Osteoblast (primary cell): ENCODE measurements at regions not wholly inside any gene's neighbourhood (a gene's known extent, or its start where the extent isn't known, plus 50 kb on each side); places are given as distances from the start of the nearest gene placed in this dataset.

Experiments
- DNase-seq: peaks from one replicate; pipeline ENCODE4 v3.0.0; 2011; ENCODE audit warnings: low spot score, mixed read lengths; ENCODE audit not compliant: insufficient read length; ENCODE audit errors: missing footprints
- H2AFZ ChIP-seq: 2 replicates; pipeline ENCODE4 v1.6.0; 2011; ENCODE audit warnings: mild to moderate bottlenecking, low read length
- H3K27ac ChIP-seq: 2 replicates; pipeline ENCODE4 v1.5.1; 2011; ENCODE audit warnings: mild to moderate bottlenecking, low read depth, low read length, moderate library complexity
- H3K27me3 ChIP-seq: 2 replicates; pipeline ENCODE4 v1.6.0; 2012; ENCODE audit warnings: mild to moderate bottlenecking, control low read depth, inconsistent platforms, low read length, moderate library complexity; ENCODE audit not compliant: insufficient read depth
- H3K36me3 ChIP-seq: 2 replicates; pipeline ENCODE4 v1.5.1; 2011; ENCODE audit warnings: mild to moderate bottlenecking, low read length, control low read depth, moderate library complexity; ENCODE audit not compliant: insufficient read depth
- H3K4me1 ChIP-seq: 2 replicates; pipeline ENCODE4 v1.5.1; 2011; ENCODE audit warnings: mild to moderate bottlenecking, low read length, control low read depth, moderate library complexity; ENCODE audit not compliant: insufficient read depth
- H3K4me2 ChIP-seq: 2 replicates; pipeline ENCODE4 v1.6.0; 2011; ENCODE audit warnings: mild to moderate bottlenecking, low read length; ENCODE audit not compliant: insufficient read depth
- H3K4me3 ChIP-seq: fragments of 200-600 bp; sonication (generic); 3 replicates; pipeline ENCODE4 v1.5.1; 2012; ENCODE audit warnings: mild to moderate bottlenecking, low read length, inconsistent platforms; ENCODE audit not compliant: insufficient read depth
- H3K79me2 ChIP-seq: 2 replicates; pipeline ENCODE4 v1.6.0; 2012; ENCODE audit warnings: mild to moderate bottlenecking, low read length, control low read depth, inconsistent platforms; ENCODE audit not compliant: insufficient read depth
- H3K9me3 ChIP-seq: 2 replicates; pipeline ENCODE4 v1.5.1; 2011; ENCODE audit warnings: low read depth, low read length, control low read depth
- H4K20me1 ChIP-seq: 2 replicates; pipeline ENCODE4 v1.6.0; 2012; ENCODE audit warnings: mild to moderate bottlenecking, low read length, control low read depth; ENCODE audit not compliant: insufficient read depth
- TF ChIP-seq, protein P1 (sequence below): IDR thresholded peaks from 2 replicates; pipeline ENCODE4 v1.5.1; 2011; ENCODE audit warnings: mild to moderate bottlenecking, low read depth, low read length, moderate library complexity; ENCODE audit errors: extremely low read depth

- Histone ChIP-seq H3K27me3 (no peaks in the 10 kb centered on the region), H3K27ac (no peak overlapping the region), H3K4me2 (no peak overlapping the region), H4K20me1 (no peaks in the 10 kb centered on the region), H3K36me3 (no peaks in the 10 kb centered on the region), H3K4me3 (no peak overlapping the region), H3K4me1 (no peaks in the 10 kb centered on the region), H3K9me3 (no peaks in the 10 kb centered on the region), H3K79me2 (no peaks in the 10 kb centered on the region), H2AFZ (no peak overlapping the region)
- DNase-seq: no peak
- TF ChIP-seq, protein P1, sequence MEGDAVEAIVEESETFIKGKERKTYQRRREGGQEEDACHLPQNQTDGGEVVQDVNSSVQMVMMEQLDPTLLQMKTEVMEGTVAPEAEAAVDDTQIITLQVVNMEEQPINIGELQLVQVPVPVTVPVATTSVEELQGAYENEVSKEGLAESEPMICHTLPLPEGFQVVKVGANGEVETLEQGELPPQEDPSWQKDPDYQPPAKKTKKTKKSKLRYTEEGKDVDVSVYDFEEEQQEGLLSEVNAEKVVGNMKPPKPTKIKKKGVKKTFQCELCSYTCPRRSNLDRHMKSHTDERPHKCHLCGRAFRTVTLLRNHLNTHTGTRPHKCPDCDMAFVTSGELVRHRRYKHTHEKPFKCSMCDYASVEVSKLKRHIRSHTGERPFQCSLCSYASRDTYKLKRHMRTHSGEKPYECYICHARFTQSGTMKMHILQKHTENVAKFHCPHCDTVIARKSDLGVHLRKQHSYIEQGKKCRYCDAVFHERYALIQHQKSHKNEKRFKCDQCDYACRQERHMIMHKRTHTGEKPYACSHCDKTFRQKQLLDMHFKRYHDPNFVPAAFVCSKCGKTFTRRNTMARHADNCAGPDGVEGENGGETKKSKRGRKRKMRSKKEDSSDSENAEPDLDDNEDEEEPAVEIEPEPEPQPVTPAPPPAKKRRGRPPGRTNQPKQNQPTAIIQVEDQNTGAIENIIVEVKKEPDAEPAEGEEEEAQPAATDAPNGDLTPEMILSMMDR: no peak
Measured at GRCh38 chr2:6336752-6337471, 528.8 kb downstream of the CMPK2 start.

DNA sequence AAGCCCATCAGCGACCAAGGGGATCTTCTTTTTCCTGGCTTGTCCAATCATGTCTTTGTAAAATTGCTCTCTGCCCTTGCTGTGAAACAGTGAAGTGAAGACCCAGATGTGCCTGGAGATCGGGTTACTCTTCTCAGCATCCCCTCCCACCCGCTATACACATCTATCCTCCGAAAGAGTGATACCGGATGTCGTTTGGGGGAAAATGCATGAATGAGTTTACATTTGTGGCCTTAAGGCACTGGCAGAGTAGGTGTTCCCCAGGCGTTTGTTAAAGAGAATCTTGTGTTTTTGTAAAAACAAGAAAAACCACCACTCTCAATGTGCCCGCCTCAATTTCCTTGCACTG is 528.3 kb downstream of the CMPK2 start:
- TF ChIP-seq, protein P1: no peak
- DNase-seq: no peak
- Histone ChIP-seq H3K9me3 (no peaks in the 10 kb centered on the region), H3K4me1 (no peaks in the 10 kb centered on the region), H3K4me3 (no peak overlapping the region), H3K4me2 (no peak overlapping the region), H3K79me2 (no peaks in the 10 kb centered on the region), H3K27ac (no peak overlapping the region), H3K36me3 (no peaks in the 10 kb centered on the region), H2AFZ (no peak overlapping the region), H4K20me1 (no peaks in the 10 kb centered on the region), H3K27me3 (no peaks in the 10 kb centered on the region)

GRCh38 chr2:6341588-6342129 is 524.0 kb downstream of the CMPK2 start:
- Histone ChIP-seq H3K9me3 (peaks cover 3% of the 10 kb centered on the region), H3K4me1 (no peaks in the 10 kb centered on the region), H3K27ac (no peak overlapping the region), H3K27me3 (no peaks in the 10 kb centered on the region), H3K36me3 (no peaks in the 10 kb centered on the region), H3K4me3 (no peak overlapping the region), H3K4me2 (no peak overlapping the region), H3K79me2 (no peaks in the 10 kb centered on the region), H4K20me1 (no peaks in the 10 kb centered on the region), H2AFZ (no peak overlapping the region)
- TF ChIP-seq, protein P1: no peak
- DNase-seq: no peak

- H3K9me3 ChIP-seq: peaks cover 3% of the 10 kb centered on the region
Measured at GRCh38 chr2:6342273-6342920, 523.3 kb downstream of the CMPK2 start.

More at GRCh38 chr2:6342273-6342920, 523.3 kb downstream of the CMPK2 start:
- H3K36me3 ChIP-seq: no peaks in the 10 kb centered on the region
- H4K20me1 ChIP-seq: no peaks in the 10 kb centered on the region
- H3K4me3 ChIP-seq: no peak overlapping the region
- TF ChIP-seq, protein P1: no peak
- no peaks in the 10 kb centered on the region for H3K4me1 ChIP-seq
- no peak overlapping the region for H3K27ac ChIP-seq
- DNase-seq: no peak
- H3K79me2 ChIP-seq: no peaks in the 10 kb centered on the region
- H2AFZ ChIP-seq: no peak overlapping the region
- H3K27me3 ChIP-seq: no peaks in the 10 kb centered on the region
- no peak overlapping the region for H3K4me2 ChIP-seq
